SK-N-SH (cell line): ENCODE measurements at regions not wholly inside any gene's neighbourhood (a gene's known extent, or its start where the extent isn't known, plus 50 kb on each side); places are given as distances from the start of the nearest gene placed in this dataset.

Source experiments
- CTCF ChIA-PET: fragments of 300-600, 350-600 bp; formaldehyde crosslinking; extraction: SDS; loops from one replicate; lab custom pipeline; 2021; lab: Yijun Ruan, JAX
- POLR2A ChIA-PET: fragments of 350-600 bp; sonication (Branson Sonifier 250); formaldehyde crosslinking; extraction: SDS; loops from one replicate; lab custom pipeline; 2020; ENCODE audit warnings: antibody characterized with exemption, inconsistent platforms; lab: Yijun Ruan, JAX
- DNase-seq: peaks from one replicate; pipeline ENCODE4 v3.0.0; 2012
- H2AFZ ChIP-seq: fragments of 200-600 bp; sonication (generic); 2 replicates; pipeline ENCODE4 v1.8.1; 2016; ENCODE audit warnings: antibody characterized with exemption, mild to moderate bottlenecking, low read depth
- H3F3A ChIP-seq: fragments of 200-600 bp; sonication (generic); replicated peaks from 2 replicates; pipeline ENCODE3; 2016; ENCODE audit warnings: antibody characterized with exemption, mild to moderate bottlenecking; ENCODE audit not compliant: insufficient read depth
- H3K27ac ChIP-seq, 2 experiments: fragments of 200-500 bp in 1 of 2; fragments of 200-600 bp in 1 of 2; sonication (Bioruptor generic) in 1 of 2; sonication (generic), shearing (Covaris generic) in 1 of 2; 2 replicates each; pipeline versions ENCODE4 v1.5.1 to v1.6.1; 2014 to 2016; ENCODE audit warnings: low read depth in 2 of 2, inconsistent platforms in 1 of 2, low read length in 1 of 2, mild to moderate bottlenecking in 1 of 2, mixed read lengths in 1 of 2
- H3K27me3 ChIP-seq: fragments of 200-600 bp; sonication (generic), shearing (Covaris generic); 2 replicates; pipeline ENCODE4 v1.6.1; 2016; ENCODE audit warnings: mixed run types; ENCODE audit not compliant: insufficient read depth
- H3K36me3 ChIP-seq, 2 experiments: fragments of 200-500 bp in 1 of 2; fragments of 200-600 bp in 1 of 2; sonication (Bioruptor generic) in 1 of 2; sonication (generic) in 1 of 2; replicated peaks in 1 of 2; 2 replicates each; pipeline versions ENCODE3 to v1.5.1; 2014 to 2016; ENCODE audit warnings: low read length in 1 of 2, mild to moderate bottlenecking in 1 of 2; ENCODE audit not compliant: insufficient read depth in 2 of 2, control insufficient read depth in 1 of 2
- H3K4me1 ChIP-seq, 2 experiments: fragments of 200-500 bp in 1 of 2; fragments of 200-600 bp in 1 of 2; sonication (Bioruptor generic) in 1 of 2; sonication (generic), shearing (Covaris generic) in 1 of 2; 2 replicates each; pipeline versions ENCODE4 v1.5.1 to v1.6.1; 2014 to 2016; ENCODE audit warnings: low read depth in 1 of 2, low read length in 1 of 2, mixed run types in 1 of 2; ENCODE audit not compliant: insufficient read depth in 2 of 2, control insufficient read depth in 1 of 2
- H3K4me2 ChIP-seq: fragments of 200-600 bp; sonication (generic), shearing (Covaris generic); 2 replicates; pipeline ENCODE4 v1.6.1; 2017; ENCODE audit warnings: mixed run types
- H3K4me3 ChIP-seq, 2 experiments: fragments of 200-500 bp in 1 of 2; fragments of 200-600 bp in 1 of 2; sonication (Bioruptor generic) in 1 of 2; sonication (generic), shearing (Covaris generic) in 1 of 2; 2 replicates each; pipeline versions ENCODE4 v1.5.1 to v1.8.1; 2014 to 2016; ENCODE audit warnings: low read depth in 2 of 2, inconsistent platforms in 1 of 2, low read length in 1 of 2, mild to moderate bottlenecking in 1 of 2, mixed read lengths in 1 of 2, moderate library complexity in 1 of 2
- H3K79me2 ChIP-seq: fragments of 200-600 bp; sonication (generic); 2 replicates; pipeline ENCODE4 v1.8.1; 2017; ENCODE audit warnings: mild to moderate bottlenecking; ENCODE audit not compliant: insufficient read depth
- H3K9ac ChIP-seq: fragments of 200-600 bp; sonication (generic); 2 replicates; pipeline ENCODE4 v1.6.1; 2017; ENCODE audit warnings: mixed run types
- H3K9me2 ChIP-seq: fragments of 200-600 bp; sonication (generic); 2 replicates; pipeline ENCODE4 v1.6.1; 2017; ENCODE audit warnings: mixed run types
- H3K9me3 ChIP-seq: fragments of 200-600 bp; sonication (generic); 2 replicates; pipeline ENCODE4 v1.6.1; 2017; ENCODE audit warnings: mixed run types, mild to moderate bottlenecking, moderate library complexity
- H4K20me1 ChIP-seq: fragments of 200-600 bp; sonication (generic); 2 replicates; pipeline ENCODE4 v1.6.1; 2017; ENCODE audit warnings: mild to moderate bottlenecking, mixed run types; ENCODE audit not compliant: insufficient read depth
- CHD2 ChIP-seq: fragments of 150-350 bp; IDR thresholded peaks from 2 replicates; pipeline ENCODE4 v1.6.1; 2018; ENCODE audit warnings: low read length; ENCODE audit not compliant: partially characterized antibody
- EZH2phosphoT487 ChIP-seq: fragments of 200-600 bp; sonication (generic); IDR thresholded peaks from 2 replicates; pipeline ENCODE4 v1.6.1; 2017; ENCODE audit warnings: low read depth, mixed run types, mild to moderate bottlenecking, antibody characterized with exemption, moderate library complexity, borderline replicate concordance
- FOSL2 ChIP-seq: IDR thresholded peaks from 2 replicates; pipeline ENCODE4 v1.4.0; 2012; ENCODE audit warnings: low read depth, mild to moderate bottlenecking, moderate library complexity, borderline replicate concordance
- FOXM1 ChIP-seq: IDR thresholded peaks from 2 replicates; pipeline ENCODE4 v1.4.0; 2012; ENCODE audit warnings: low read depth, mild to moderate bottlenecking
- MEF2A ChIP-seq: IDR thresholded peaks from 2 replicates; pipeline ENCODE4 v1.4.0; 2012; ENCODE audit warnings: low read depth, borderline replicate concordance
- NFIC ChIP-seq: IDR thresholded peaks from 2 replicates; pipeline ENCODE4 v1.4.0; 2012; ENCODE audit warnings: borderline replicate concordance
- NRF1 ChIP-seq: IDR thresholded peaks from 2 replicates; pipeline ENCODE4 v1.6.1; 2012; ENCODE audit warnings: low read depth, mild to moderate bottlenecking, low read length
- POLR2AphosphoS5 ChIP-seq: IDR thresholded peaks from 2 replicates; pipeline ENCODE4 v1.6.1; 2012; ENCODE audit warnings: low read depth, low read length
- RCOR1 ChIP-seq: fragments of 150-350 bp; IDR thresholded peaks from 2 replicates; pipeline ENCODE4 v1.6.1; 2017; ENCODE audit warnings: antibody characterized with exemption, low read length
- RXRA ChIP-seq: IDR thresholded peaks from 2 replicates; pipeline ENCODE4 v1.4.0; 2012; ENCODE audit warnings: low read depth, mild to moderate bottlenecking, borderline replicate concordance
- SIN3A ChIP-seq: IDR thresholded peaks from 2 replicates; pipeline ENCODE4 v1.6.1; 2012; ENCODE audit warnings: low read depth, mild to moderate bottlenecking, low read length, moderate library complexity, borderline replicate concordance
- TEAD4 ChIP-seq: IDR thresholded peaks from 2 replicates; pipeline ENCODE4 v1.4.0; 2012; ENCODE audit warnings: mild to moderate bottlenecking, borderline replicate concordance; ENCODE audit not compliant: insufficient read depth
- USF2 ChIP-seq: fragments of 150-350 bp; IDR thresholded peaks from 2 replicates; pipeline ENCODE4 v1.6.1; 2017; ENCODE audit warnings: antibody characterized with exemption, low read length, low read depth, borderline replicate concordance
- ZBTB33 ChIP-seq: IDR thresholded peaks from 2 replicates; pipeline ENCODE4 v1.4.0; 2012; ENCODE audit warnings: low read depth, borderline replicate concordance
- WGBS: methylation state at CpG from one replicate; pipeline ENCODE4 v1.1.6; 2017; ENCODE audit warnings: low lambda C conversion rate; 5-methylcytosine and 5-hydroxymethylcytosine counted together
- TF ChIP-seq, protein P1 (sequence below): IDR thresholded peaks from 2 replicates; pipeline ENCODE4 v1.6.1; 2012; ENCODE audit warnings: mild to moderate bottlenecking, low read depth, low read length, moderate library complexity

DNA sequence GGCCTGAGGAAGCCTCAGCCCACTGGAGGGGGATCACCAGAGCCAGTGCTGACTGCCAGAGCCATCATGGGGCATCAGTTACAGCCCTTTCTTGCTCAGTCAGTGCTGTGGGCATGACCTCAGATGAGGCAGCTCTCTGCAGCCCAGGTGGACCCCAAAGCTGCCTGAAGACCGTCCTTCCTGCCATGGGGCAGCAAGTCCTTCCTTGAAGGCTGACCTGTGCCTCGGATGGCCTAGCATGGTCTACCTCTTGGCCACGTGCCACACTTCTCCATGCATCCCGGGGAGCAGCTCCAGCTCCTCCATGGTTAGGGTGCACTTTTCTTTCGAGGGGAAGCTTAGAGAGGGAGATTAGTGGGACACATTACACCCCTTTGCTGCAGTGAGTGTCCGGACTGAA, 233.4 kb downstream of the VAPA start:
- no peak for TF ChIP-seq RXRA
- TF ChIP-seq FOXM1: no peak
- no peak for TF ChIP-seq SIN3A
- TF ChIP-seq RCOR1: no peak
- no peak for TF ChIP-seq NRF1
- no peak for TF ChIP-seq NFIC
- no peak for TF ChIP-seq FOSL2
- TF ChIP-seq USF2: no peak
- no peak for TF ChIP-seq MEF2A
- TF ChIP-seq TEAD4: no peak
- TF ChIP-seq CHD2: no peak
- no peak for TF ChIP-seq EZH2phosphoT487
- TF ChIP-seq, protein P1, sequence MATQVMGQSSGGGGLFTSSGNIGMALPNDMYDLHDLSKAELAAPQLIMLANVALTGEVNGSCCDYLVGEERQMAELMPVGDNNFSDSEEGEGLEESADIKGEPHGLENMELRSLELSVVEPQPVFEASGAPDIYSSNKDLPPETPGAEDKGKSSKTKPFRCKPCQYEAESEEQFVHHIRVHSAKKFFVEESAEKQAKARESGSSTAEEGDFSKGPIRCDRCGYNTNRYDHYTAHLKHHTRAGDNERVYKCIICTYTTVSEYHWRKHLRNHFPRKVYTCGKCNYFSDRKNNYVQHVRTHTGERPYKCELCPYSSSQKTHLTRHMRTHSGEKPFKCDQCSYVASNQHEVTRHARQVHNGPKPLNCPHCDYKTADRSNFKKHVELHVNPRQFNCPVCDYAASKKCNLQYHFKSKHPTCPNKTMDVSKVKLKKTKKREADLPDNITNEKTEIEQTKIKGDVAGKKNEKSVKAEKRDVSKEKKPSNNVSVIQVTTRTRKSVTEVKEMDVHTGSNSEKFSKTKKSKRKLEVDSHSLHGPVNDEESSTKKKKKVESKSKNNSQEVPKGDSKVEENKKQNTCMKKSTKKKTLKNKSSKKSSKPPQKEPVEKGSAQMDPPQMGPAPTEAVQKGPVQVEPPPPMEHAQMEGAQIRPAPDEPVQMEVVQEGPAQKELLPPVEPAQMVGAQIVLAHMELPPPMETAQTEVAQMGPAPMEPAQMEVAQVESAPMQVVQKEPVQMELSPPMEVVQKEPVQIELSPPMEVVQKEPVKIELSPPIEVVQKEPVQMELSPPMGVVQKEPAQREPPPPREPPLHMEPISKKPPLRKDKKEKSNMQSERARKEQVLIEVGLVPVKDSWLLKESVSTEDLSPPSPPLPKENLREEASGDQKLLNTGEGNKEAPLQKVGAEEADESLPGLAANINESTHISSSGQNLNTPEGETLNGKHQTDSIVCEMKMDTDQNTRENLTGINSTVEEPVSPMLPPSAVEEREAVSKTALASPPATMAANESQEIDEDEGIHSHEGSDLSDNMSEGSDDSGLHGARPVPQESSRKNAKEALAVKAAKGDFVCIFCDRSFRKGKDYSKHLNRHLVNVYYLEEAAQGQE: no peak
- TF ChIP-seq ZBTB33: no peak
- TF ChIP-seq POLR2AphosphoS5: no peak
- ChIA-PET CTCF (interaction anchor here (0.6 kb wide), 1 partner anchor 175 kb away, joined by 3 read pairs; no protein-coding TSS in a partner anchor), POLR2A (no interaction called here)
- Histone ChIP-seq H3F3A (no peaks in the 10 kb centered on the region), H3K4me2 (no peak overlapping the region), H3K79me2 (no peaks in the 10 kb centered on the region), H3K4me1 (peaks cover 0 to 5% of the 10 kb centered on the region in 2 experiments; a peak in 1 of 4 replicates), H3K27ac (no peak overlapping the region), H3K27me3 (no peaks in the 10 kb centered on the region), H2AFZ (no peak overlapping the region), H3K36me3 (no peaks in the 10 kb centered on the region), H3K9me2 (no peaks in the 10 kb centered on the region), H4K20me1 (no peaks in the 10 kb centered on the region), H3K9ac (no peak overlapping the region), H3K9me3 (no peaks in the 10 kb centered on the region), H3K4me3 (no peak overlapping the region)
- DNase-seq: no peak
- no CpG with 5 or more reads among the region's 6 CpGs for WGBS
